Effector CD4-positive, alpha-beta T cell (primary cell): ENCODE measurements at regions not wholly inside any gene's neighbourhood (a gene's known extent, or its start where the extent isn't known, plus 50 kb on each side); places are given as distances from the start of the nearest gene placed in this dataset.
"Not testable (repeated sequence)": the region's sequence is repeated elsewhere in the genome, so short reads cannot be mapped to it uniquely, and the experiment has no call there.

Experiments
- DNase-seq: peaks from one replicate; pipeline ENCODE4 v3.0.0-alpha.2; 2020

- DNase-seq: no peak
Measured at GRCh38 chr15:95636107-95636506, 694.4 kb upstream of the NR2F2 start.

GRCh38 chr15:95637234-95637633 is 693.3 kb upstream of the NR2F2 start:
- DNase-seq: not testable (repeated sequence)

DNA sequence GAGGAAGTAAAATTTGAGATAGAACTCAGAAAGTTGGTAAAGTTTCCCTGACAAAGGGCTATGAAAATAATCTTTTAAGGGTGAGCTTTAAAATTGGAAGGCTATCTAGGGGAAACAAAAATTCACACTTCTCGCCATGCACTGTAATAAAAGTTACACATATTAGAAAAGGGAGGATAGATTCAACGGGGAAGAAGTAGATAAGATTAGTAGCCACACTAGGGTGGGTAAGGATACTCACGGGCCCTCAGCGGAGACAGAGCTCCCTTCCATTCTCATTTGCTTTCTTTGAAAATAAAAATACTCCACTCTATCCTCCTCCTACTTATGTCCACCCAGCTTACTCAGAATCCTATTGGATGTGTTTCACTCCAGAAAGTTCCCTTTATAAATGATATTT is 691.3 kb upstream of the NR2F2 start:
- no peak for DNase-seq

GRCh38 chr15:95644100-95644875 is 686.2 kb upstream of the NR2F2 start:
- no peak for DNase-seq

GRCh38 chr15:95645791-95646338 is 684.6 kb upstream of the NR2F2 start:
- no peak for DNase-seq

DNA sequence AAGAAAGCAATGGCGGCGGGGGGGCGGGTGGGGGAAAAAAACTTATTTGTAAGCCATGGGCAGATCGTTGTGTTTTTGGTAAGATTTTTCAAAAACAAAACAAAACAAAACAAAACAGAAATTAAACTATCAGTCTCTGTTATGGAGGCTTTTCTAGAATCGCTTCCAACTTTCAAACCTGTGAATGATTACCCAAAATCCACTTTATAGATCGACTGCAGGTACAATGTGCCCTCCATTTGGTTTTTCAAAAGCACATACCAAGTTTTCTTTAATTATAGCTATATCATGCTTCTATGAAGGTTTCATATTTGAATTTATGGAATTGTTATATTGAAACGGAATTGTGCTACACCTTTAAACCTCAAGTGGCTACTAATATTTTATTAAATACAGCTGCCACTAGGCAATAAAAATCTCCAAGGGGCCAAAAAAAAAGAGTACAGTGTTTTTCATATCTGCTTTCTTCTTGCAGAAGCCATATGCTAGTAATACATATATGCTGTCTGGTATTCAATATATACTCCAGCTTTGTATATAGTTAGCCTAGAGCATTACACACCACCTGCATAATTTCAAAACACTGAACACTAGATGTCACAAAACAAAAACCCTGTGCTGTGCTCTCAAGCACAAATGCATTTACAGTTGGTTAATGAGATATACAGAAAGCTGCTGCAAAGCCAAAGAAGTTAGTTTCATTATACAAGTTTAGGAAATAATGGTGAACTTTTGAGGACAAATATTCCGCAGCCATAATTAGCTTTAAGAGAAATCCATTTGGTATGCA is 683.8 kb upstream of the NR2F2 start:
- no peak for DNase-seq

GRCh38 chr15:95647531-95648277 is 682.8 kb upstream of the NR2F2 start:
- no peak for DNase-seq

DNA sequence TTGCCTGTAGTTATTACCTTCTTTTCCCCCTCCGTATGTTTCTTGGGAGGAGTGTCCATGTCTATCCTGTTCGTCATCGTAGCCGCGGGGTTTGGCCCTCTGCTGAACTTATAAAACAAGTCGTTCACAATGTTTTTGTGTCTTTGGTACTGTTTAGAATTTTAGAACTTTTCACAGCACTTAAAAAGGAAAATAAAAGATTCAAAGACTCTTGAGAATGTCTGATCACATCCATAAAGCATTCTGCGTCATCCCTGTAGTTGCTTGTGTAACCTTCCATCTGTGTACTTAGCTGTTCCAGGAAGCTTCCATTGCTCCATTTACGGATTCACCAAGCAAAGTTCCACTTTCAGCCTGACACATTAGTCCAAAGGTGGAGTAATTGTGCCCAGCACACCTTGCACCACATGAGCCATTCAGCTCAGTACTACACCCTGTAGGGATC is 677.1 kb upstream of the NR2F2 start:
- DNase-seq: no peak

DNA sequence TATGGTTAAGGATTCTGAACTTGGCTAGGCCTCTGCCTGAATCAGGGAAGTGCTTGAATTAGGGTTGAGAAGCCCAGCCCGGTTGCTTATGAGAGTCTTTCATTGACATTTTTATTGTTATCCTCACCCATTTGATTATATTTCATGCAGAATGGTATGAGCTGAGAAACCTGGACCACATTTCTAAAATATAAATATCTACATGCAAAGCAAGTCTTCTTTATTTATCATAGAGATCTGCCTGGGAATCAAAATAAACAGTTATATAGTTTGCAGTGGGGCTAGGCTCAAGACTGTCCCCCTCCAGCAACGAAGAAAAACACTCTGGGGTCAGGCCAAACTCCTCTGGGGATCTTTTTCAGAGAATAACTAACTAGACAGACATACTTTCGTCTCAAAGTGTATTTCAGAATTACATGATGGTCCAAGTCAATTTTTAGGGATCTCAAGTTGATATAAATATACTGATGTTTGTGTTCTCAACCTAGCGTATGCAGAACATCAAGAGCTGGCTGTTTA is 675.4 kb upstream of the NR2F2 start:
- DNase-seq: no peak

DNA sequence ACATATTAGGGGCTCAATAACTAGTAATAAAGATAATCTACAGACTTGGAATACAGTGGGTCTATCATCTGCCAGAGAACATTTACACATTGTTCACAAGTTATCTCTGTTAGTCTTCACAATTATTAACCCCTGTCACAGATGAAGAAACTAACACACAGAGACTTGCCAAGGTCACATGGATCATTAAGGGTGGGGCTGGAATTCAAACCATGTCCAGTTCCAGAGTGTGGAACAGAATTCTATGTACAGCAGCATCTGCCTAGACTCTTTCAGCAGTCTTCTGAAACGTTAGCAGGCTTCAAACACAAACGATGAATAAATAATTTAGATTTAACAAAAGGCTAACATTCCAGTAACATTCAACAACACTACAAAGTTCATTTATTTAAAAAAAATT is 673.9 kb upstream of the NR2F2 start:
- DNase-seq: no peak

- no peak for DNase-seq
Measured at GRCh38 chr15:95658799-95659198, 671.7 kb upstream of the NR2F2 start.

DNA sequence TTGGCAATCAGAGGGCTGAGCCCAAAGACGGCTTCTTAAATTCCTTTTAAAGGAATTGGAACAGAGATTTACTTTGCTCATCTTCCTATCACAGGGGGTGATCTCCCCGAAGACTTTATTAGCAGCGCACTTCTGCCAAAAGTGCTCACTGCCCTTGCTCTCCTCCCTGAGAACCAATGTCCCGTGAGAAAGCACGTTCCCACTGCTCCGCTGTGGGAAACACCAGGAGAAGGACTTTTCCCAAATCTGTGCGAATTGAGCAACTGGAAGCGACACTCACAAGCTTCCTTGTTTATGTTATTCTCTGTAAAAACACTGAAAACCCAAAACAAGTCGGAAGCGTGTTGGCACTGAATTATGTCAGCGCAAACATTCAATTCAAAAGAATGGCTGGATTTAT is 670.8 kb upstream of the NR2F2 start:
- no peak for DNase-seq

- DNase-seq: no peak
Measured at GRCh38 chr15:95662638-95663037, 667.9 kb upstream of the NR2F2 start.

- DNase-seq: no peak
Measured at GRCh38 chr15:95663156-95664100, 667.1 kb upstream of the NR2F2 start.

- DNase-seq: no peak
Measured at GRCh38 chr15:95664450-95664849, 666.0 kb upstream of the NR2F2 start.

DNA sequence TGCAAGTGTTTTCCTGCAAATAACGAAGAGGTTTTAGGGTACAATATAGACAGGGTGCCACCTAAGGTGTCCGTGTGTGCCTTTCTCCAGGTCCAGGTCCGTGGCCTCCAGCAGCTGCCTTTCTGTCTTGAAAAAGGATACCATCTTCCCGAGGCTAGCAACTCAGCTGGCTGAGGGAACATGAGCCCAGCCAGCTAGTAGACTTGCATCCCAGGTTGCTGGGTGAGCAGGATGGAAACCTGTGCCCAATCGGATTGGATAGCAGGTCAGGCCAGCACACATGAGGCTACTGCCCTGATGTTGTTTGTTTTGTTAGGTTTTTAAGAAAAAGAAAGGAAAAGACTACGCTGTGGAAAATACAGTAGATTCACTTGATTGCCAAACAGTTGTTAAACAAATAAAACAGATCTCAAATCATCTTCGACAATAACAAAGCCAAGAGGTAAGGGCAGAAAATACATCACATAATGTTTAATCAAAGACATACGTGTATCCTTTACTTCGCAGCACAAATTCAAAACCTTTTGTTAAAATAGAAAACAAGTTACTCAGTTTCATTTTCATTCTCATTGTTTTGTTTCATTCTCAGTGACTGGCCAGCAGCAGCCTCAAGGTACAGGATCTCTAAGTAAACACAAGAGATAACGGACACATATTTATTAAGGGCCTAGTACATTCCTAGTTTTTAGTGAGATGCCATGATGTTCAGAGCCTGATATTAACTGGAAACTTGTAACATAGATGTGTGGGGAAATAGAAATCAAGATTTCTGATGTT is 661.2 kb upstream of the NR2F2 start:
- no peak for DNase-seq

GRCh38 chr15:95674031-95674430 is 656.5 kb upstream of the NR2F2 start:
- no peak for DNase-seq

DNA sequence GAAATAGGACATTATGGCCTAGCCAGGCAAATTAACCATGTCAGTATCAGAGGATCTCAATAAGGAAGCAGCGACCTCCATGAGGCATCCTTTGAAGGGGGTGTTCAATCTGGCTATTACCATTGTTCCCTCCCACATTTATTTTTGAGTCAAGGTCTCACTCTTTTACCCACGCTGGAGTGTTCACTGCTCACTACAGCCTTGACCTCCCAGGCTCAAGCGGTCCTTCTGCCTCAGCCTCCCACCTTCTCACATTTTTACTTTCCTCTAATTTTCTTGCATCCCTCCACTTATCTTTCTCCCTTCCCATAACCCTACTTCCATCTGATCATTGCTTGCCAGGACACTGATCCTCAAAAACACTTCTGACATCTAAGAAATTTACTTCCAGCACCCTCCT is 654.0 kb upstream of the NR2F2 start:
- DNase-seq: no peak

GRCh38 chr15:95679847-95680582 is 650.5 kb upstream of the NR2F2 start:
- DNase-seq: no peak

GRCh38 chr15:95680728-95681127 is 649.8 kb upstream of the NR2F2 start:
- DNase-seq: no peak
